AG04450 (cell line): ENCODE measurements at regions not wholly inside any gene's neighbourhood (a gene's known extent, or its start where the extent isn't known, plus 50 kb on each side); places are given as distances from the start of the nearest gene placed in this dataset.

Experiments
- CTCF ChIA-PET: fragments of 300-600, 350-600 bp; formaldehyde crosslinking; extraction: SDS; loops from one replicate; lab custom pipeline; 2022; ENCODE audit warnings: antibody characterized with exemption, inconsistent platforms; lab: Charles Lee
- POLR2A ChIA-PET: fragments of 350-600 bp; formaldehyde crosslinking; extraction: SDS; loops from one replicate; lab custom pipeline; 2021; ENCODE audit warnings: antibody characterized with exemption, inconsistent platforms; lab: Yijun Ruan, JAX
- DNase-seq: peaks from one replicate; pipeline ENCODE4 v3.0.0-alpha.2; 2011; ENCODE audit warnings: low read depth, low spot score
- H3K27ac ChIP-seq: one replicate; pipeline ENCODE4 v1.5.1; 2012; ENCODE audit warnings: low read depth, low read length, control low read depth
- H3K27me3 ChIP-seq: one replicate; pipeline ENCODE4 v1.6.0; 2012; ENCODE audit warnings: low read length; ENCODE audit not compliant: control insufficient read depth, insufficient read depth
- H3K4me3 ChIP-seq: 2 replicates; pipeline ENCODE4 v1.5.1; 2011; ENCODE audit warnings: mild to moderate bottlenecking, low read depth, low read length, control low read depth
- H3K9me3 ChIP-seq: 2 replicates; pipeline ENCODE4 v1.5.1; 2012; ENCODE audit warnings: low read length; ENCODE audit not compliant: control insufficient read depth, insufficient read depth
- TF ChIP-seq, protein P1 (sequence below): IDR thresholded peaks from 2 replicates; pipeline ENCODE4 v1.5.1; 2011; ENCODE audit warnings: low read depth, low read length, control low read depth, inconsistent platforms

DNA sequence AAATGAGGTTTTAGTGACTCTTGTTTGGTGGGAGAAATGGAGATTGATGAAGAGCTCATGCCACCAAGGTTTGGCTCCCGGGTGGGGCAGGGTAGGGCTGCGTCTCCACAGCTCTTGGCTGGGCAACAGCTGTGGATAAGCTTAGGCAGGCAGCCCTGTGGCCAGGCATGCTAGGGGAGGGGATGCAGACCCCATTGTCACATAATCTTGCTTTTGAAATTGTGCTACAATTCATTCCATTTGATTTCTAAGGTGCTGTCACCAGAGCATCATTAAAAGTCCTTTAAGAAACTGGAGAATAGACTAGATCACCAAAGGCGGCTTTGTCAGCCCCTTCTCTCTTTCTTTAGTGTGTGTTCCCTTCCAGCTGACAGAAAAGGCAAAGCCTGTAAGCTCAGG is 574.2 kb upstream of the JAG1 start:
- ChIA-PET POLR2A (no interaction called here), CTCF (no interaction called here)
- no peak for DNase-seq
- no peak overlapping the region for H3K27ac ChIP-seq
- TF ChIP-seq, protein P1, sequence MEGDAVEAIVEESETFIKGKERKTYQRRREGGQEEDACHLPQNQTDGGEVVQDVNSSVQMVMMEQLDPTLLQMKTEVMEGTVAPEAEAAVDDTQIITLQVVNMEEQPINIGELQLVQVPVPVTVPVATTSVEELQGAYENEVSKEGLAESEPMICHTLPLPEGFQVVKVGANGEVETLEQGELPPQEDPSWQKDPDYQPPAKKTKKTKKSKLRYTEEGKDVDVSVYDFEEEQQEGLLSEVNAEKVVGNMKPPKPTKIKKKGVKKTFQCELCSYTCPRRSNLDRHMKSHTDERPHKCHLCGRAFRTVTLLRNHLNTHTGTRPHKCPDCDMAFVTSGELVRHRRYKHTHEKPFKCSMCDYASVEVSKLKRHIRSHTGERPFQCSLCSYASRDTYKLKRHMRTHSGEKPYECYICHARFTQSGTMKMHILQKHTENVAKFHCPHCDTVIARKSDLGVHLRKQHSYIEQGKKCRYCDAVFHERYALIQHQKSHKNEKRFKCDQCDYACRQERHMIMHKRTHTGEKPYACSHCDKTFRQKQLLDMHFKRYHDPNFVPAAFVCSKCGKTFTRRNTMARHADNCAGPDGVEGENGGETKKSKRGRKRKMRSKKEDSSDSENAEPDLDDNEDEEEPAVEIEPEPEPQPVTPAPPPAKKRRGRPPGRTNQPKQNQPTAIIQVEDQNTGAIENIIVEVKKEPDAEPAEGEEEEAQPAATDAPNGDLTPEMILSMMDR: no peak
- no peaks in the 10 kb centered on the region for H3K27me3 ChIP-seq
- H3K9me3 ChIP-seq: no peaks in the 10 kb centered on the region
- no peak overlapping the region for H3K4me3 ChIP-seq

DNA sequence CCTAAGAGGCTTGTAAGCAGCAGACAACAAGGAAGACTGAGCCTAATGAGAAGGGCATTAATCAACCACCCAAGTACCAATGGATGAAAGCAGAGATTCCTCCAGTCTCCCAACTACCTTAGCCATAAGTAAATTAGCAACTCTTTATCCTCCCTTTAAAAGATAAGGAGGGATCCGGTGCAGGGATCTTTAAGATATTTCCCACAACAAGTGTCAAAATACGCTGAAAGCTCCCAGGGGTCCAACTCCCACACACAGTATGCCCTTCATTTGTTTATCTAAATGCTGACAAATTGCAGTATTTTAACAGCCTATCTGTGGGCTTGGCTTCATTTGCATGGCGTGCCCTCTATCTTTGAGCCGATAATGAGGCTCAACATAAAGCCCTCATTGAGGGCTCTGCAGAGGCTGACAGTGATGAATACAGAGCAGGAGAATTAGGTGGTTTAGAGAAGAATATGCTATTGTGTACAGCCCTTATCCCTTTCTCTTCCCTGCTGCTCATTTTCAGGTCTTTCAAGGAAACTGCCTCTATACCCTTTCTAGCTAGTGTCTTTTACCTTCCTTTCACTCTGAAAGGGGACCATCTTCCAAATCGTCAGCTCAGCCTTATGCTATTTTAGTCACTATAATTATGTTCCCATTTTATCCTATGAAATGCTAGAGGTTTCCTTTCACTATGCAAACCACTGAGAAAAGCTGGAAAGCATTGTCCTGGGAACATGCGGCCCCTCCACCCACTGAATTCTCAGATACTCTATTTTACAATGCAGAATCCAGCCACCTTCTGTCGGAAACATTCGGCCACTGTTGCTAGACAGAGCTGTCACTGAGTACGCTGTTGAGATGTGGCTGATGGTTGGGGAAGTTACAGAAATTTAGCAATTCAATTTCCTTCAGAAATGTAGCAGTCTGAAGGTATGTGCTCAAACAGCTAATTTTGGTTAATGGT is 575.2 kb upstream of the JAG1 start:
- TF ChIP-seq, protein P1: no peak
- POLR2A ChIA-PET: interaction anchor here (0.5 kb wide), 1 partner anchor 19 kb away, joined by 3 read pairs; no protein-coding TSS in a partner anchor

DNA sequence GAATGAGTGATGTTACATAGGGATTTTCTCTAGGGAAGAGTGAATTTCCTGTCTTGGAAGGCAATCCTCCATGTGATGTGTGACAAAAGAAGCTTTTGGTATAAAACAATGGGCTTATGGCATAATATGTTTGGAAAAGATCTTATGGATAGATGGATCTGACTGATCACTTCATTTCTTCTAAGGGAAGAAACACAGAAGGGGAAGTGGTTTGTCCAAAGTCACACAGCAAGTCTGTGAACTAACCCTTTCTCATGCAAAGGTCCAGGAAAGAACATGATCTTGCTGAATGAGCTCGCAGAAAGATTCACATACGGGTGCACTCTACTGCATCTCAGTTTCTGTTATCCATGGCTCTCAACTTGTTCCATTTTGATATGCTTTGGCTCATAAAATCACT is 575.9 kb upstream of the JAG1 start:
- POLR2A ChIA-PET: no interaction called here
- no peak for DNase-seq
- Histone ChIP-seq H3K27ac (no peak overlapping the region), H3K4me3 (no peak overlapping the region), H3K9me3 (no peaks in the 10 kb centered on the region), H3K27me3 (no peaks in the 10 kb centered on the region)
- CTCF ChIA-PET: no interaction called here
- TF ChIP-seq, protein P1: no peak

More for the DNA sequence above, 575.2 kb upstream of the JAG1 start:
- H3K4me3 ChIP-seq: no peak overlapping the region
- H3K27ac ChIP-seq: no peak overlapping the region
- no peaks in the 10 kb centered on the region for H3K9me3 ChIP-seq
- no peaks in the 10 kb centered on the region for H3K27me3 ChIP-seq
- no peak for DNase-seq
- CTCF ChIA-PET: no interaction called here

DNA sequence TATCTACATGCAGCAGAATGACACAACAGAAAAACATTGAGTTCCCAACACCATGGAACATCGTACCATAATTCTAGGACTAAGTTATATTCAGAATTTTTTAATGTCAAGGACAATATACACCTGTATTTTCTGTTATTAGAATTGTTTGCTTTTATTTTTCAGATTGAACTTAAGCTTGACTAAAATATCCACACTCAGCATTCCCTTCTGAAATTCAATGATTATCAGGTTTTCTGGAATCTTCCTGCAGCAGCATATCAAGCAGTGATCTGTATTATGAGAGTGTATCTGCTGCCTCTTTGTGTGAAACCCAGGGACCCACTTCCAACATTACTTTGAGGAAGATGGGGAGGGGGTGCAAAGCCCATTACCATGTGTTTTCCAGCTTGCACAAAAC is 578.6 kb upstream of the JAG1 start:
- Histone ChIP-seq H3K27me3 (no peaks in the 10 kb centered on the region), H3K27ac (no peak overlapping the region), H3K4me3 (no peak overlapping the region), H3K9me3 (no peaks in the 10 kb centered on the region)
- CTCF ChIA-PET: interaction anchor here (1.0 kb wide), 1 partner anchor 15 kb away, joined by 5 read pairs; no protein-coding TSS in a partner anchor
- no peak for DNase-seq
- POLR2A ChIA-PET: no interaction called here
- TF ChIP-seq, protein P1: no peak

DNA sequence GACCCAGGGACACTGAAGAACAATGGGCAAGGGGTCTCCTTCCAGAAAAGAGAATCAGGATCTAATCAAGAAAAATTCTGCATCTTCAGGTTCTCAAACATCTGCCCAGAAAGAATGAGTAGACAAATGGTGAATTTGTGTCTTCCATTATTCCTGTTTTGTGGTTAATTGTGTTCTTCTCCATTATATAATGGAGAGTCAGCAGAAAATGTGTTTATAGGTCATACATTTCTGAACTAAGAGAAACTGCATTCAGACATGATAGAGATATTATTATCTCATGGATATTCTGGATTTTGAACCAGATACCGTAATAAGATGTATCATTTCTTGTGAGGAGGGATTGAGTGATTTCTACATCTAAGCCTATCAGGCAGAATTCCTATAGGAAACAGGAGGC is 581.7 kb upstream of the JAG1 start:
- H3K9me3 ChIP-seq: no peaks in the 10 kb centered on the region
- no peak overlapping the region for H3K4me3 ChIP-seq
- no peak overlapping the region for H3K27ac ChIP-seq
- no peaks in the 10 kb centered on the region for H3K27me3 ChIP-seq
- POLR2A ChIA-PET: no interaction called here
- CTCF ChIA-PET: no interaction called here
- DNase-seq: no peak
- TF ChIP-seq, protein P1: no peak
